T-helper 1 cell treated with Interleukin-12 subunit alpha and Interleukin-12 subunit beta and Interleukin-4 antibody, amounts not matched to agents 30 ng/mL and 1 ng/mL, for 36 hours (primary cell): ENCODE measurements at regions not wholly inside any gene's neighbourhood (a gene's known extent, or its start where the extent isn't known, plus 50 kb on each side); places are given as distances from the start of the nearest gene placed in this dataset.
"Not testable (repeated sequence)": the region's sequence is repeated elsewhere in the genome, so short reads cannot be mapped to it uniquely, and the experiment has no call there.

Experiments used
- intact Hi-C: fragments of 100-400 bp; cut with micrococcal nuclease; formaldehyde crosslinking; loops from one replicate; pipeline ENCODE4 v1.15.1; 2024

- intact Hi-C loops, result no loop called here
Measured at GRCh38 chr2:128607440-128607839, 288.8 kb upstream of the HS6ST1 start.

GRCh38 chr2:128607911-128608506 lies 289.3 kb upstream of the HS6ST1 start:
- intact Hi-C loops, result no loop called here

GRCh38 chr2:128608921-128609880 lies 290.5 kb upstream of the HS6ST1 start:
- intact Hi-C loops, result no loop called here

GRCh38 chr2:128610496-128610895 lies 291.8 kb upstream of the HS6ST1 start:
- intact Hi-C loops, result no loop called here

- intact Hi-C loops, result no loop called here
Measured at GRCh38 chr2:128611421-128612320, 293.0 kb upstream of the HS6ST1 start.

GRCh38 chr2:128612628-128613027 lies 294.0 kb upstream of the HS6ST1 start:
- intact Hi-C loops, result no loop called here

GRCh38 chr2:128613351-128613750 lies 294.7 kb upstream of the HS6ST1 start:
- intact Hi-C loops, result no loop called here

- intact Hi-C loops, result no loop called here
Measured at GRCh38 chr2:128613876-128614275, 295.2 kb upstream of the HS6ST1 start.

- intact Hi-C loops, result not testable (repeated sequence)
Measured at GRCh38 chr2:128614907-128615306, 296.2 kb upstream of the HS6ST1 start.

- intact Hi-C loops, result no loop called here
Measured at GRCh38 chr2:128615571-128615970, 296.9 kb upstream of the HS6ST1 start.

GRCh38 chr2:128617029-128617590 lies 298.4 kb upstream of the HS6ST1 start:
- intact Hi-C loops, result no loop called here

- intact Hi-C loops, result no loop called here
Measured at GRCh38 chr2:128617661-128618060, 299.0 kb upstream of the HS6ST1 start.

- intact Hi-C loops, result no loop called here
Measured at GRCh38 chr2:128618642-128619041, 300.0 kb upstream of the HS6ST1 start.

- intact Hi-C loops, result loop anchor here (5.0 kb wide), 3 partner anchors 87 to 297 kb away; no protein-coding TSS in a partner anchor
Measured at GRCh38 chr2:128619471-128620325, 301.0 kb upstream of the HS6ST1 start.

GRCh38 chr2:128621074-128621473 lies 302.4 kb upstream of the HS6ST1 start:
- intact Hi-C loops, result loop anchor here (5.0 kb wide), 3 partner anchors 89 to 299 kb away; no protein-coding TSS in a partner anchor

GRCh38 chr2:128622371-128622770 lies 303.7 kb upstream of the HS6ST1 start:
- intact Hi-C loops, result loop anchor here (5.0 kb wide), 3 partner anchors 90 to 300 kb away; no protein-coding TSS in a partner anchor

GRCh38 chr2:128622955-128623620 lies 304.4 kb upstream of the HS6ST1 start:
- intact Hi-C loops, result loop anchor here (5.0 kb wide), 3 partner anchors 91 to 301 kb away; no protein-coding TSS in a partner anchor

GRCh38 chr2:128623776-128624761 lies 305.4 kb upstream of the HS6ST1 start:
- intact Hi-C loops, result loop anchor here (5.0 kb wide), 3 partner anchors 92 to 302 kb away; no protein-coding TSS in a partner anchor
